ENCODE measurements at regions not wholly inside any gene's neighbourhood (a gene's known extent, or its start where the extent isn't known, plus 50 kb on each side); places are given as distances from the start of the nearest gene placed in this dataset.

- no peak for TF ChIP-seq JUNB (IDR thresholded peaks at IDR 0.05; ENCODE audit: unreplicated experiment)
Measured at GRCh38 chr3:145637105-145637504, 523.9 kb downstream of the PLOD2 start (continued).

GRCh38 chr3:145639003-145639606 lies 521.9 kb downstream of the PLOD2 start:
- Mint-ChIP-seq H3K27me3 (ENCODE audit: insufficient read depth, low read depth, poor library complexity) (peaks cover 2% of the 10 kb centered on the region), H3K27ac (no peak overlapping the region), H3K9me3 (no peaks in the 10 kb centered on the region), H3K4me3 (no peak overlapping the region), H3K4me1 (no peaks in the 10 kb centered on the region; the same call in 2 of the 3 replicates), H3K36me3 (ENCODE audit: low read depth) (no peaks in the 10 kb centered on the region)
- Histone ChIP-seq H3K27me3 (ENCODE audit: insufficient read depth) (no peaks in the 10 kb centered on the region), H3K4me2 (no peak overlapping the region), H3F3A (replicated peaks; ENCODE audit: low read depth) (no peaks in the 10 kb centered on the region), H4K20me1 (replicated peaks; ENCODE audit: insufficient read depth) (no peaks in the 10 kb centered on the region), H3K4me1 (ENCODE audit: insufficient read depth) (no peaks in the 10 kb centered on the region), H3K79me2 (replicated peaks; ENCODE audit: insufficient read depth) (no peaks in the 10 kb centered on the region), H3K27ac (ENCODE audit: low read depth) (no peak overlapping the region), H3K4me3 (no peak overlapping the region), H3K9me2 (ENCODE audit: insufficient read depth) (no peaks in the 10 kb centered on the region), H3K36me3 (ENCODE audit: insufficient read depth) (no peaks in the 10 kb centered on the region), H2AFZ (no peak overlapping the region)
- no peak for TF ChIP-seq STAT1 (IDR thresholded peaks at IDR 0.05; ENCODE audit: unreplicated experiment)
- ATAC-seq: no peak
- no peak for DNase-seq (ENCODE audit: low spot score)

GRCh38 chr3:145639875-145640274 lies 521.1 kb downstream of the PLOD2 start:
- no peak overlapping the region for H3K27ac Mint-ChIP-seq
- no peaks in the 10 kb centered on the region for H3K9me3 Mint-ChIP-seq
- Histone ChIP-seq H3K4me1 (ENCODE audit: insufficient read depth) (no peaks in the 10 kb centered on the region), H2AFZ (no peak overlapping the region), H3K27ac (ENCODE audit: low read depth) (no peak overlapping the region), H3K36me3 (ENCODE audit: insufficient read depth) (no peaks in the 10 kb centered on the region), H3K4me2 (no peak overlapping the region), H3K9me2 (ENCODE audit: insufficient read depth) (no peaks in the 10 kb centered on the region), H3K4me3 (no peak overlapping the region), H3F3A (replicated peaks; ENCODE audit: low read depth) (no peaks in the 10 kb centered on the region), H3K79me2 (replicated peaks; ENCODE audit: insufficient read depth) (no peaks in the 10 kb centered on the region), H3K27me3 (ENCODE audit: insufficient read depth) (no peaks in the 10 kb centered on the region), H4K20me1 (replicated peaks; ENCODE audit: insufficient read depth) (no peaks in the 10 kb centered on the region)
- DNase-seq (ENCODE audit: low spot score) (peak; percentile 29), ATAC-seq (peak; percentile 70)
- TF ChIP-seq ZNF462 (CRISPR knock-in tag; IDR thresholded peaks at IDR 0.05): no peak
- no peak for TF ChIP-seq CREB1 (CRISPR knock-in tag; IDR thresholded peaks at IDR 0.05; ENCODE audit: low read depth)
- TF ChIP-seq CTCF (conservative IDR thresholded peaks at IDR 0.05; ENCODE audit: low read depth in 2 of 2): peak in 1 of 2 experiments; percentile 20; a peak in 1 of 4 replicates
- TF ChIP-seq ZNF114 (CRISPR knock-in tag; IDR thresholded peaks at IDR 0.05): no peak
- no peak for TF ChIP-seq ETS1 (IDR thresholded peaks at IDR 0.05)
- no peaks in the 10 kb centered on the region for H3K36me3 Mint-ChIP-seq (ENCODE audit: low read depth)
- H3K27me3 Mint-ChIP-seq (ENCODE audit: insufficient read depth, low read depth, poor library complexity): peaks cover 2% of the 10 kb centered on the region
- no peak overlapping the region for H3K4me3 Mint-ChIP-seq
- H3K4me1 Mint-ChIP-seq: no peaks in the 10 kb centered on the region; the same call in 2 of the 3 replicates
